ENCODE measurements at regions not wholly inside any gene's neighbourhood (a gene's known extent, or its start where the extent isn't known, plus 50 kb on each side); places are given as distances from the start of the nearest gene placed in this dataset.

DNA sequence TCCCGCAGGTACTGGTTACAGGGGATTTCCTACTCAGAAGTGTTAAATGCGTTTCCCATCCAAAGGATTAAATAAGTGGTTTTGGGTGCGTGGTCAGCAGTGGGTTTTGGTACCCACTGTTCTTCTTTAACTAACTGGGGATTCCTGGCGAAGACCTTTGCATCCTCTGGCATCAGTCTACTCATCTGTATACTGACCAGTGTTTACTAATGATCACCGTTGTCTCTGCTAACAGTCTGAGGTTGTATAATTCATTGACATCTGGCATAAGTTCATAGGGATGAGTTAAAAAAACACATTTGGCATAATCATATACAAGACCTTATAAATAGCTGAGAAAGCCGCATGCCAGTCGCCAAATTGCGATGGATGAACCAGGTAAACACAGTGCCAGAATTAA is 339.1 kb downstream of the PMP22 start (continued):
- TF ChIP-seq, protein P1, sequence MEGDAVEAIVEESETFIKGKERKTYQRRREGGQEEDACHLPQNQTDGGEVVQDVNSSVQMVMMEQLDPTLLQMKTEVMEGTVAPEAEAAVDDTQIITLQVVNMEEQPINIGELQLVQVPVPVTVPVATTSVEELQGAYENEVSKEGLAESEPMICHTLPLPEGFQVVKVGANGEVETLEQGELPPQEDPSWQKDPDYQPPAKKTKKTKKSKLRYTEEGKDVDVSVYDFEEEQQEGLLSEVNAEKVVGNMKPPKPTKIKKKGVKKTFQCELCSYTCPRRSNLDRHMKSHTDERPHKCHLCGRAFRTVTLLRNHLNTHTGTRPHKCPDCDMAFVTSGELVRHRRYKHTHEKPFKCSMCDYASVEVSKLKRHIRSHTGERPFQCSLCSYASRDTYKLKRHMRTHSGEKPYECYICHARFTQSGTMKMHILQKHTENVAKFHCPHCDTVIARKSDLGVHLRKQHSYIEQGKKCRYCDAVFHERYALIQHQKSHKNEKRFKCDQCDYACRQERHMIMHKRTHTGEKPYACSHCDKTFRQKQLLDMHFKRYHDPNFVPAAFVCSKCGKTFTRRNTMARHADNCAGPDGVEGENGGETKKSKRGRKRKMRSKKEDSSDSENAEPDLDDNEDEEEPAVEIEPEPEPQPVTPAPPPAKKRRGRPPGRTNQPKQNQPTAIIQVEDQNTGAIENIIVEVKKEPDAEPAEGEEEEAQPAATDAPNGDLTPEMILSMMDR (IDR thresholded peaks at IDR 0.05 in 2 of 3, conservative IDR thresholded peaks at IDR 0.05 in 1 of 3; ENCODE audit: borderline replicate concordance in 1 of 3, insufficient read depth in 1 of 3, low read depth in 2 of 3, low read length in 2 of 3), result no peak
- no peak for TF ChIP-seq POLR2AphosphoS5 (IDR thresholded peaks at IDR 0.05; ENCODE audit: low read depth, low read length)
- no peak for TF ChIP-seq POLR2A (IDR thresholded peaks at IDR 0.05; ENCODE audit: borderline replicate concordance, extremely low read depth, insufficient read depth, insufficient read length)
- no peak for TF ChIP-seq ZBTB33 (IDR thresholded peaks at IDR 0.05; ENCODE audit: extremely low read depth, insufficient replicate concordance, low read length)
- TF ChIP-seq ZNF274 (IDR thresholded peaks at IDR 0.05; ENCODE audit: low read depth, low read length), result no peak

GRCh38 chr17:14925498-14925897 is 339.6 kb downstream of the PMP22 start:
- Histone ChIP-seq H3K9me2 (ENCODE audit: insufficient read depth) (no peaks in the 10 kb centered on the region), H3K9me3 (ENCODE audit: control insufficient read depth in 1 of 2, insufficient read depth in 1 of 2, low read depth in 1 of 2, low read length in 2 of 2) (no peaks in the 10 kb centered on the region; a peak in 1 of 4 replicates), H3K4me2 (ENCODE audit: low read length) (no peak overlapping the region), H2AFZ (ENCODE audit: low read depth, low read length, poor library complexity, severe bottlenecking) (no peak overlapping the region), H4K20me1 (ENCODE audit: insufficient read depth) (no peaks in the 10 kb centered on the region), H3K4me3 (replicated peaks in 1 of 2; ENCODE audit: low read depth in 1 of 2, low read length in 2 of 2) (no peak overlapping the region), H3K9ac (ENCODE audit: low read length) (no peak overlapping the region), H3K27ac (ENCODE audit: low read depth, low read length) (no peak overlapping the region), H3K4me1 (ENCODE audit: control insufficient read depth in 1 of 2, insufficient read depth in 2 of 2, low read length in 2 of 2) (no peaks in the 10 kb centered on the region), H3K79me2 (ENCODE audit: insufficient read depth, low read length) (no peaks in the 10 kb centered on the region), H3K27me3 (ENCODE audit: insufficient read depth, low read length) (no peaks in the 10 kb centered on the region), H3K36me3 (ENCODE audit: control insufficient read depth in 1 of 2, insufficient read depth in 2 of 2, low read length in 2 of 2) (no peaks in the 10 kb centered on the region)
- no peak for ATAC-seq
- no TSS peak for BruUV-seq (replicated peaks)
- DNase-seq (ENCODE audit: low read depth, low spot score), result no peak
- intact Hi-C loops (cut with micrococcal nuclease), result loop anchor here (5.0 to 10.0 kb wide), 3 partner anchors 621 to 1813 kb away; partner anchors contain the start of gene HS3ST3B1
- ChIA-PET CTCF (interaction anchor here (1.3 to 3.2 kb wide), 2 partner anchors 35 to 39 kb away, joined by 4 to 16 read pairs; no protein-coding TSS in a partner anchor), RAD21 (ENCODE audit: low non-redundant PET in 1 of 2, low total read pairs in 2 of 2, uncharacterized antibody in 2 of 2, unreplicated experiment in 2 of 2) (no interaction called here), POLR2A (no interaction called here)
- TF ChIP-seq, protein P1 (IDR thresholded peaks at IDR 0.05 in 2 of 3, conservative IDR thresholded peaks at IDR 0.05 in 1 of 3; ENCODE audit: borderline replicate concordance in 1 of 3, insufficient read depth in 1 of 3, low read depth in 2 of 3, low read length in 2 of 3), result no peak
- TF ChIP-seq CEBPB (IDR thresholded peaks at IDR 0.05; ENCODE audit: low read depth) (no peak), TCF7L2 (IDR thresholded peaks at IDR 0.05; ENCODE audit: borderline replicate concordance, extremely low read depth, insufficient read depth, insufficient read length) (no peak)
